ENCODE measurements at regions not wholly inside any gene's neighbourhood (a gene's known extent, or its start where the extent isn't known, plus 50 kb on each side); places are given as distances from the start of the nearest gene placed in this dataset.
A peak's percentile ranks its signal among the peaks of the same experiment; 100 is the strongest.

DNA sequence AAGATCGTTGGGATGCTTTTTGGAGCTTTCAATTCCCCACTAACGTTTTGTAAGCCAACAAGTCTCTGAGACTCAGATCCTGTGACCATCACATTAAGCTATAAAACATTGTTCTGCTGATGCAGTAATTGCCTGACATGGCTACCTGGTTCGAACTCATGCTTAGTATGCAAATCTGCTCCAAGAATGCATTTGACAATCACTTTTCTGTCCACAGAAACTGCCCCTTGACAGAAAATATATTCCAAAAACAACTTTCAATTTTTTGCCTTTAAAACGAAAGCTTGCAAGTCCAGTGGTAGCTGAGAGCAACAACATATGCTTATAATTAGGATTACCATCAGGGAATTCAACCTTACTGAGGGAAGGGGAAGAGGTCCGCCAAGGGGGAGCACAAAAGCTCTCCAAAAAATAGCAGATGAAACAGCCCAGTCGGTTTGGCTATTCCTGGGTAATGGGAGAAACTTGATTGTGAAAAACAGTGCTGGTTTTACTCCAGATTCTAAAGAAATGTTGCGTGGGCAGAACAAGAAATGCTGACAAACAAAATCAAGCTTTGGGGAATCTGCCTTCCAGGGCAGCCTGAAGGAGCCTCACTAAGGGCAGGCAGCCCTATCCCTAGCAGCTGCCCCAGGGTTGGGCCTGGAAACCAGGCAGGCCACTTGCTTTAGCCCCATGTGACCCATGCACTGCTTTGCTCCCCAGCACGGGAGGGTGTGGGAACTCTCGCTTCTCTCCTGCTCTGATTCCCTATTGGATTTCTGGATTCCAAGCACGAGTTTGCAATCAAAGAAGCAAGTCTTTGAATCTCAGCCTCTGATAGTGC lies 160.7 kb upstream of the LDB2 start:
- no peak for DNase-seq (ENCODE audit: low read depth, low spot score)
- H3K4me3 ChIP-seq (ENCODE audit: low read depth, low read length) = no peak overlapping the region; the same call in 1 of the 2 replicates
- ChIA-PET POLR2A (interaction anchor here (0.7 kb wide), 1 partner anchor 162 kb away, joined by 3 read pairs; no protein-coding TSS in a partner anchor), CTCF (interaction anchor here (0.7 to 1.1 kb wide), 4 partner anchors 9 to 265 kb away, joined by 3 to 4 read pairs (median 3); no protein-coding TSS in a partner anchor)
- TF ChIP-seq, protein P1, sequence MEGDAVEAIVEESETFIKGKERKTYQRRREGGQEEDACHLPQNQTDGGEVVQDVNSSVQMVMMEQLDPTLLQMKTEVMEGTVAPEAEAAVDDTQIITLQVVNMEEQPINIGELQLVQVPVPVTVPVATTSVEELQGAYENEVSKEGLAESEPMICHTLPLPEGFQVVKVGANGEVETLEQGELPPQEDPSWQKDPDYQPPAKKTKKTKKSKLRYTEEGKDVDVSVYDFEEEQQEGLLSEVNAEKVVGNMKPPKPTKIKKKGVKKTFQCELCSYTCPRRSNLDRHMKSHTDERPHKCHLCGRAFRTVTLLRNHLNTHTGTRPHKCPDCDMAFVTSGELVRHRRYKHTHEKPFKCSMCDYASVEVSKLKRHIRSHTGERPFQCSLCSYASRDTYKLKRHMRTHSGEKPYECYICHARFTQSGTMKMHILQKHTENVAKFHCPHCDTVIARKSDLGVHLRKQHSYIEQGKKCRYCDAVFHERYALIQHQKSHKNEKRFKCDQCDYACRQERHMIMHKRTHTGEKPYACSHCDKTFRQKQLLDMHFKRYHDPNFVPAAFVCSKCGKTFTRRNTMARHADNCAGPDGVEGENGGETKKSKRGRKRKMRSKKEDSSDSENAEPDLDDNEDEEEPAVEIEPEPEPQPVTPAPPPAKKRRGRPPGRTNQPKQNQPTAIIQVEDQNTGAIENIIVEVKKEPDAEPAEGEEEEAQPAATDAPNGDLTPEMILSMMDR (IDR thresholded peaks at IDR 0.05; ENCODE audit: insufficient read depth, low read length, missing control alignments) = no peak

DNA sequence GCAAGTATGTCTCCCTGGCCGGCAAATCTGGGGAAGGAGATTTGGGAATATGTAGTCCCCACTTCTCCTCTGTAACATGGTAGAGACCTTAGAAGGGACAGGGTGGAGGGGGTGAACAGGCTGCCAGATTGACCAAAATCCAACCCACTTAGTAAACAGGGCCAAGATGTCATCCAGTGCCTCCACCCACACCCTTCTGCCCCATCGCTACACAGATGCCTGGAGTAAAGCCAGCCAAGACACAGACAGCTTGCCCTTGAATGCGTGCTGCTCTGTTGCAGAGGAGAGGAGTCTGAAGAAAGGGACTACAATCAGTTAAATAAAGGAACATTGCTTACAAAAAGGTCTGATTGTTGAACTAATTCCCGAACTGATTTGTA lies 160.1 kb upstream of the LDB2 start:
- TF ChIP-seq, protein P1 (IDR thresholded peaks at IDR 0.05; ENCODE audit: insufficient read depth, low read length, missing control alignments) = no peak
- no peak for DNase-seq (ENCODE audit: low read depth, low spot score)
- CTCF ChIA-PET = interaction anchor here (1.0 to 1.1 kb wide), 3 partner anchors 8 to 265 kb away, joined by 3 to 4 read pairs (median 3); no protein-coding TSS in a partner anchor
- POLR2A ChIA-PET = no interaction called here
- no peak overlapping the region for H3K4me3 ChIP-seq (ENCODE audit: low read depth, low read length)

DNA sequence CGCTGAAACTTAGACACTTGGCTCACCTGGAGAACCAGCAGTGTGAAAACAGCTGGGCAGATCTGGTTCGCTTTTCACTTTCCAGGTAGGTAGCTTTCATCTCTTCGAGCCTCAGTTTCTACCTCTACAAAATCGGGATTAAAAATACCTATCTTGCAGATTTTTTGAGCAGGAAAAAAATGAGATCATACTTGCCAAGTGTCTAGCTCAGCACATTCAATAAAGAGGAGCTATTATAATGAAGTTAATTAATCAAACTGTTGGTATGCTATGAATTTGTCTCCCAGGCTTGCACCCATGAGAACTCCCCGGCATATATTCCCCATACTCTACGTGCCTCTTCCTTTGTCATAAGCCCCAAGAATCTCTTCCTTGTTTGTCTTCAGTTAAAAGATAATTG lies 158.6 kb upstream of the LDB2 start:
- TF ChIP-seq, protein P1 (IDR thresholded peaks at IDR 0.05; ENCODE audit: insufficient read depth, low read length, missing control alignments) = no peak
- H3K4me3 ChIP-seq (ENCODE audit: low read depth, low read length) = no peak overlapping the region
- DNase-seq (ENCODE audit: low read depth, low spot score) = no peak
- ChIA-PET CTCF (interaction anchor here (0.7 to 0.8 kb wide), 2 partner anchors 75 to 265 kb away, joined by 3 read pairs; no protein-coding TSS in a partner anchor), POLR2A (no interaction called here)

DNA sequence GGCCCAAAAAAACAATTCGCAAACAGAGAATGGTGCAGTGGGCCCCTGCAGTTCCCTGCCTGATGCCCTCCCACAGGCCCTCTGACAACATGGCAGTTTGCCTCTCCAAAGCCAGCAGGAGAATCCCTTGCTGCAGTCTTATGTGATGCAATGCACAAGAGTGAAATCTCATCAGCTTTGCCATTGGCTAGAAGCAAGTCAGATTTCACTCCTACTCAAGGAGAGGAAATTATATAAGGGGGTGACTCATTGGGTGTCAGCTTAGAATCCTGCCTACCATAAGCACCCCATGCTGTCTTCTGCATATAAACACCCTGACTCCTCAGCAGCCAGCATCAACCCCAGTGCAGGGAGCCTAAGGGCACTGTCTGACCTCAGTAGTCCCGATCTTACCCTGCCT lies 157.3 kb upstream of the LDB2 start:
- POLR2A ChIA-PET = interaction anchor here (0.6 kb wide), 1 partner anchor 302 kb away, joined by 4 read pairs; no protein-coding TSS in a partner anchor

DNA sequence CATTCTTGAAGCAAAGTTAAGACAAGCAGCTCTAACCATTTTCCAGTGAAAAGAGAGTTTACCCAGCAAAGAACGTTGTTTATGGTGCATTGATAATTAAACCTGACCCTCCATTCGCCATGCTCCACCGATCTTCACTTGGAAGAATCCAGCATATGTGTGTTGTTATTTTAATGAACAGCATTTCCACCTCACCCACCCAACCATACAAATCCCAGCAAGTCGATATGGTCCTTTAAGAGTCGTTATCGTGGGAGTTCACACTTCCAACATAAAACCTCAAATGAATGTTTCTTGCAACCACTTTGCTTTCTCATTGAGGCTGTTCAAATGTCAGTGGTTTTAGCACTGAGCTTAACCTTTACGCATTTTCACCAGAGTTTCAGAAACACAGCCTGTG lies 147.4 kb upstream of the LDB2 start:
- POLR2A ChIA-PET = no interaction called here
- DNase-seq (ENCODE audit: low read depth, low spot score) = no peak
- CTCF ChIA-PET = interaction anchor here (0.7 to 1.3 kb wide), 4 partner anchors 10 to 426 kb away, joined by 3 read pairs; no protein-coding TSS in a partner anchor
- TF ChIP-seq, protein P1 (IDR thresholded peaks at IDR 0.05; ENCODE audit: insufficient read depth, low read length, missing control alignments) = no peak
- no peak overlapping the region for H3K4me3 ChIP-seq (ENCODE audit: low read depth, low read length)

More for the DNA sequence above, 157.3 kb upstream of the LDB2 start:
- peak; percentile 82 for DNase-seq (ENCODE audit: low read depth, low spot score)
- H3K4me3 ChIP-seq (ENCODE audit: low read depth, low read length) = no peak overlapping the region
- TF ChIP-seq, protein P1 (IDR thresholded peaks at IDR 0.05; ENCODE audit: insufficient read depth, low read length, missing control alignments) = no peak
- CTCF ChIA-PET = interaction anchor here (1.4 kb wide), 1 partner anchor 10 kb away, joined by 3 read pairs; no protein-coding TSS in a partner anchor

DNA sequence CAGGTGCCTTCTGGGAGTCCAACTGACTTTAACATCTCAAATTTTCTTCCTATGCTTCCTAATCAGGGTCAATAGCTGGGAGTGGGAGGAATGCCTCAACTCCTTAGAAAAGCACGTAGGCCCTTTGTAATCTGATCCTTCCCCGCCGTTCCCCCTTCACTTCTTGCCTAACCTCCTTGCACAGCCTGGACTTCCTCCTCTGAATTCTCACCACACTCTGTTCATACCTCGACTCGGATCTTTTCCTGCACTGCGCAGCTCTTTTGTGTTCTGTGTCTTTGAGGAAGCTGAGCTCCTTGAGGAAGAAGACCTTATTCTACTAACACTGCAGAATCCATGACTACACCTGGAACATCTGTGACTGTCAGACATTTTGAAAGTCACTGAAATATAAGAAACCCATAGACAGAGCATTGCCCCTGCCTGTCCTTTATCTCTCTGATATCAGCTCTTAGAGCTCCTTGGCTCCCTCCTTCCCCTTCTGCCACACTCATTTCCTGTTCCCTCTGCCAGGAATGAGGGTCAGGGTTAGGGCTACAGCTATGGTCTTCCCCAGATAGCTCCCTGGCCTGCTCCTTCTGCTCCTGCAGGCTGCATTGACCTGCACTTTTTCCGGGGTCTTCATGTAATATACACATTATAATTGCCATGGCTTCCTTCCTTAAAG lies 140.2 kb upstream of the LDB2 start:
- POLR2A ChIA-PET = no interaction called here
- no peak for DNase-seq (ENCODE audit: low read depth, low spot score)
- CTCF ChIA-PET = interaction anchor here (0.6 to 1.0 kb wide), 2 partner anchors 13 to 286 kb away, joined by 3 read pairs; no protein-coding TSS in a partner anchor
- TF ChIP-seq, protein P1 (IDR thresholded peaks at IDR 0.05; ENCODE audit: insufficient read depth, low read length, missing control alignments) = no peak
- H3K4me3 ChIP-seq (ENCODE audit: low read depth, low read length) = no peak overlapping the region

Data from AG04449 (cell line).